22Rv1 (cell line): ENCODE measurements at regions not wholly inside any gene's neighbourhood (a gene's known extent, or its start where the extent isn't known, plus 50 kb on each side); places are given as distances from the start of the nearest gene placed in this dataset.

Experiments used
- H3K27ac ChIP-seq: fragments of 450-650 bp; 2 replicates; pipeline ENCODE4 v1.5.1; 2017
- ZFX ChIP-seq: fragments of 450-650 bp; IDR thresholded peaks from 2 replicates; pipeline ENCODE4 v1.6.1; 2017; ENCODE audit warnings: antibody characterized with exemption, borderline replicate concordance
- TF ChIP-seq, protein P1 (sequence below): fragments of 450-650 bp; IDR thresholded peaks from 2 replicates; pipeline ENCODE4 v1.5.1; 2017; ENCODE audit warnings: mild to moderate bottlenecking

DNA sequence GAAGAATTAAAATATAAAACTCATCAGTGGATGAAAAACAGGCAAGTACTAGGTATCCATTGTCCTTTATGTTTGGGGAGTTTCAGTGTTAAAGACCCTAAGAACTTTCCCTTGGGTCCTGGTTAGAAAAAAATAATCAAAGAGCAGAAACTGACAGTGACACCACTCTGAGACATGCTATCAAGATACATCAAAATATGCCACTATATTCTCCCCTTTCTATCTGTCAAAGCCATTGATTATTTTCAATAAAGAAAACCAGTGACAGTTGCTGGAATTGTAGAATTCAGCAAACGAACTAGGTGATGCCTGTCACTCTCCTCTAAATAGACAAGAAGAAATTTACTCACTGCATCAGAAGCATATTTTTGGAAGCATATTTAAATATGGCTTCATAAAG, 496.7 kb upstream of the CFAP20DC start:
- H3K27ac ChIP-seq = no peak overlapping the region
- TF ChIP-seq ZFX = no peak
- TF ChIP-seq, protein P1, sequence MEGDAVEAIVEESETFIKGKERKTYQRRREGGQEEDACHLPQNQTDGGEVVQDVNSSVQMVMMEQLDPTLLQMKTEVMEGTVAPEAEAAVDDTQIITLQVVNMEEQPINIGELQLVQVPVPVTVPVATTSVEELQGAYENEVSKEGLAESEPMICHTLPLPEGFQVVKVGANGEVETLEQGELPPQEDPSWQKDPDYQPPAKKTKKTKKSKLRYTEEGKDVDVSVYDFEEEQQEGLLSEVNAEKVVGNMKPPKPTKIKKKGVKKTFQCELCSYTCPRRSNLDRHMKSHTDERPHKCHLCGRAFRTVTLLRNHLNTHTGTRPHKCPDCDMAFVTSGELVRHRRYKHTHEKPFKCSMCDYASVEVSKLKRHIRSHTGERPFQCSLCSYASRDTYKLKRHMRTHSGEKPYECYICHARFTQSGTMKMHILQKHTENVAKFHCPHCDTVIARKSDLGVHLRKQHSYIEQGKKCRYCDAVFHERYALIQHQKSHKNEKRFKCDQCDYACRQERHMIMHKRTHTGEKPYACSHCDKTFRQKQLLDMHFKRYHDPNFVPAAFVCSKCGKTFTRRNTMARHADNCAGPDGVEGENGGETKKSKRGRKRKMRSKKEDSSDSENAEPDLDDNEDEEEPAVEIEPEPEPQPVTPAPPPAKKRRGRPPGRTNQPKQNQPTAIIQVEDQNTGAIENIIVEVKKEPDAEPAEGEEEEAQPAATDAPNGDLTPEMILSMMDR = no peak

DNA sequence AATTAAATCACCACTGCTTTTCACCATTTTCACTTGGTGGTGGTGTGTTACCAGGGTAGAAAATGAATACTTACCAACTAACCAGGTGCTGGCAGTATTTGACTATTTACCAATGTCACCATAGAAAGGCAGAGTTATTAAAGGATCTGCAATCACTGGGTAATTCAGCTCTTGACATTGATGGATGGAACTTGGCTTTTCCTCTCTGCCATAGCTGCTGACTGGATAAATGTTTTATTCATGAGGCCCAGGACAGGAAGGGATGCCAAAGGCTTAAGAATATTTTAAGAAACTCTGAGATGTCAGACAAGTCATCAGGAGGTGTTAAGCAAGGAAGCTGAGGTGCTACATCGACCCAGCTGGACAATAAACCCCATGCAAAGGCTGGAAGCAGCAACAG, 495.5 kb upstream of the CFAP20DC start:
- TF ChIP-seq, protein P1 = no peak
- TF ChIP-seq ZFX = no peak
- no peak overlapping the region for H3K27ac ChIP-seq

DNA sequence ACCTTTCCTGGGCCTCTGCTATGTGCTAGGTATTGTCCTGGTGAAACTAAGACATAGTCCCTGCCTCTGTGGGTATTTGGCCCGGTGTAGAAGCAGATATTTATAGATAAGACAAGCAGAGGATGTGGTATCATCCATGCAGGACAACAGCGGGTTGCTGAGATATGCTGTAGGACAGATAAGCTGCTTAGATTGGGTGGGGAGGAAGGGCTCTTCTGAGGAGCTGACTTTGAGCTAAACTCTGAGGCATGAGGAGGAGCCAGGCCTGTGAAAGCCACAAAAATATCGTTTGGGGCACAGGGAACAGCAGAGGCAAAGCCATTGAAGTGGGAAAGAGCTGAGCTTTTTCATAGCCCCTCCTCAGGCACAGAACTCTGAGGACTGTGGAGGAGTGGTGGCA, 492.5 kb upstream of the CFAP20DC start:
- TF ChIP-seq, protein P1 = no peak
- TF ChIP-seq ZFX = no peak

DNA sequence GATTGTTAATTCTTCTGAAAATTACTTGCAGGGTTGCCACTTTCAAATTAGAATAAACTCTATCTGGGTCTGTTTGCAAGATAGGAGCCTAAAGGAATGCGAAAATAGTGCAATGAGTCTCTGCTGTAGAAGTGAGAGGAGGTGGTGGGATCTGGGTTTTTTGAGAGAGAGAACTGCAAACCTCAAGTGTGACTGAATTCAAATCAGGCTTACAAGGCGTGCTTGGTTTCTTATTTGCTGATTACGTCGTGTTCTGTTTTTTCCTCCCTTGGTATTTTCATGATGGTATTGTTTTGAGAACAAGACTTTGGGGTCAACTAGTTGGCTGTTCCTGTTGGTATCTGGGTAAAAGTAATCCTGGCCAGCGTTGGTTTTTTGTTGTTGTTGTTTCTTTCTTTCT, 490.9 kb upstream of the CFAP20DC start:
- H3K27ac ChIP-seq = peak overlapping the region; percentile 51
- TF ChIP-seq, protein P1 = no peak
- TF ChIP-seq ZFX = no peak

More for the DNA sequence above, 492.5 kb upstream of the CFAP20DC start:
- H3K27ac ChIP-seq = no peak overlapping the region

DNA sequence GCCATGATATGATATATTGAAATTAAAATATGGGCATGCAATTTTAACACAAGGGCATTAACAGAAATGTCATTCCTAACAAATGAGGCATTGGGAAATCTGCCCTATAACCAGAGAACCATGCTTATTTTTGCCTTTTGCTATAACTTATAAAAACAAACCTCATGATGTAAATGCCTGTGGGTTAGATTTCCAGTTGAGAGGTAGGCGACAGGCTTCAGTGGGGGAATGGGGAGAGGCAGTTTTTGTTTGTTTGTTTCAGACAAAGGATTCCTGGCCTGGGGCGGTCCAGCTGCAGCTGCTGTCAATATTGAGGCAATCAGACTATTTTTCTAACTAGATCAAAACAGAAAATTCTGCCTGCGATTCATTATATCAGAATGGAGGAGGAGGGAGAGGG, 490.4 kb upstream of the CFAP20DC start:
- H3K27ac ChIP-seq = peak overlapping the region; percentile 51
- TF ChIP-seq, protein P1 = no peak
- TF ChIP-seq ZFX = no peak

DNA sequence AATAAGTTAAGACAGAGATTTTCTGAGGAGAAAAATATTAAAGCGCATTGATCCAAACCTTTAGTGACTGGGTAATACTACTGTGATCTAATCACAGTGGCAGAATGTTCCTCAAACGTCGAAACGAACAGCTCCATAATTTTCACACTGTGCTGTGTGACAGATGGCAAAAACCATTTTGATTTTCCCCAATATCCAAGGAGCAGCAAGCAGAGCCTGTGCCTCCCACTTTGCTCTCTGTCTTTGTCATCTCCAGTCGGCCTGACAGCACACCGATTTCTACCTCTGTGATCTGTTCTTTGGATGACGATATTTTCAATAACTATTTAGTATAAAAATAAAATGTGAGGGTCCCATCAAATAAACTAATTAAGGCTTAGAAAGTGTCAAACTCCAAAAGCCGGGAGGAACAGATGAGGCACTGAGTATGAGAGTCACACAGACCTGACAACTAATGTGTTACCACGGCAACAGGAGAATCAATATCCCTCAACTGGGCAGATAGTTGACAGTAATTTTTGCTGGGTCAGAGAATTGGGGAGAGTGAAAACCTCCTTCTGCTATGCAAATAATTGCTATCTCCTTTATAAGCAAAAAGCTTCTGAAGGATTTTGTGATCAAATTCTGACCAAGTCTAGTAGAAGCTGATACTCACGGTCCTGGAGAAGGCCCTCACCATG, 489.1 kb upstream of the CFAP20DC start:
- TF ChIP-seq, protein P1 = no peak
- no peak for TF ChIP-seq ZFX
- no peak overlapping the region for H3K27ac ChIP-seq

DNA sequence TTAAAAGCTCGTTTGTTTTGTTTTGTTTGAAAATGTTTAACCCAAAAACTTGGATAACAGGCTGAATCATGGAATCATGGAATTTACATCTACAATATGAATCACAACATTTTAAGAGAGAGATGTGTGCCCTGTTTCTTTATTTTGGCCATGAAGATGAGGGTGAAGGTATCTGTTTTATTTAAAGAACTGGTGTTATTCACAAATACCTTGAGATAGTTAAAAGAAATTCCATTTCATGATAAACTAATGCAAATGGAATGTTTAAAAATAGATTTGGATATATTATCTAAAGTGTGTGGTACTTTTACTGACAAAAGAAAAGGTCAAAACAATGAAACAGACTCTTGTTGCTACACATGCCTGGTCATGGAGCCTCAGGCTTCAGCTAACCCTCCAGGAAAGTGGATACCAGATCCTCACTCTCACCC, 486.0 kb upstream of the CFAP20DC start:
- TF ChIP-seq ZFX = no peak
- TF ChIP-seq, protein P1 = no peak

More for the DNA sequence above, 486.0 kb upstream of the CFAP20DC start:
- no peak overlapping the region for H3K27ac ChIP-seq
